ENCODE measurements at regions not wholly inside any gene's neighbourhood (a gene's known extent, or its start where the extent isn't known, plus 50 kb on each side); places are given as distances from the start of the nearest gene placed in this dataset.
A peak's percentile ranks its signal among the peaks of the same experiment; 100 is the strongest.

GRCh38 chr6:22899426-22899825 is 330.1 kb downstream of the HDGFL1 start:
- 56 to 94% (median 63%) methylated on average over 1 of the region's 1 CpG for WGBS, 5 donors
- H3K4me3 ChIP-seq, result no peak overlapping the region
- H3K27me3 ChIP-seq, result no peaks in the 10 kb centered on the region
- H3K9me3 ChIP-seq, result no peaks in the 10 kb centered on the region
- no peaks in the 10 kb centered on the region for H3K36me3 ChIP-seq
- H3K4me1 ChIP-seq, result no peaks in the 10 kb centered on the region
- DNase-seq, result no peak
- intact Hi-C loops (cut with DNase I; ENCODE audit: low total_unique reads), result no loop called here
- no peak overlapping the region for H3K27ac ChIP-seq
- TF ChIP-seq POLR2A (IDR thresholded peaks at IDR 0.05) (no peak), POLR2AphosphoS5 (IDR thresholded peaks at IDR 0.05) (no peak), EP300 (IDR thresholded peaks at IDR 0.05) (no peak)
- TF ChIP-seq, protein P1, sequence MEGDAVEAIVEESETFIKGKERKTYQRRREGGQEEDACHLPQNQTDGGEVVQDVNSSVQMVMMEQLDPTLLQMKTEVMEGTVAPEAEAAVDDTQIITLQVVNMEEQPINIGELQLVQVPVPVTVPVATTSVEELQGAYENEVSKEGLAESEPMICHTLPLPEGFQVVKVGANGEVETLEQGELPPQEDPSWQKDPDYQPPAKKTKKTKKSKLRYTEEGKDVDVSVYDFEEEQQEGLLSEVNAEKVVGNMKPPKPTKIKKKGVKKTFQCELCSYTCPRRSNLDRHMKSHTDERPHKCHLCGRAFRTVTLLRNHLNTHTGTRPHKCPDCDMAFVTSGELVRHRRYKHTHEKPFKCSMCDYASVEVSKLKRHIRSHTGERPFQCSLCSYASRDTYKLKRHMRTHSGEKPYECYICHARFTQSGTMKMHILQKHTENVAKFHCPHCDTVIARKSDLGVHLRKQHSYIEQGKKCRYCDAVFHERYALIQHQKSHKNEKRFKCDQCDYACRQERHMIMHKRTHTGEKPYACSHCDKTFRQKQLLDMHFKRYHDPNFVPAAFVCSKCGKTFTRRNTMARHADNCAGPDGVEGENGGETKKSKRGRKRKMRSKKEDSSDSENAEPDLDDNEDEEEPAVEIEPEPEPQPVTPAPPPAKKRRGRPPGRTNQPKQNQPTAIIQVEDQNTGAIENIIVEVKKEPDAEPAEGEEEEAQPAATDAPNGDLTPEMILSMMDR (IDR thresholded peaks at IDR 0.05), result no peak

DNA sequence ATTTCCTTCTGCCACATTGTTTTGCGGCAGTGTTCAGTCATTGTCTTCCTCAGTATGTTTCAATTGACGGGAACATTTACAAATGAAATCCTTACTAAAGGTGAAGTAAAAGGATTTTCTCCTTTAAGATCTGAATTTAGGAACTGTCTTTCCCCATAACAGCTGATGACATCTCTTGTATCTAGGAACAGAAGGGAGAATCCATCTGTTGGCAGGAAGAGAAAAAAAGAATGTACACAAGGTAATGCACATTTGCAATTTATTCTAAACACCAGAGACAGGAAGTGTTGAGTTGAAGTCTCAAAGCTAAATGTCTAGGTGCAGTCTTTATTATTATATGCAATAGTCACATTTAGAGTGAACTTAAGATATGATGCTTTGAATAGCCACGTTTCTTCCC is 334.5 kb downstream of the HDGFL1 start:
- no peaks in the 10 kb centered on the region for H3K9me3 ChIP-seq
- TF ChIP-seq, protein P1 (IDR thresholded peaks at IDR 0.05), result no peak
- TF ChIP-seq POLR2AphosphoS5 (IDR thresholded peaks at IDR 0.05) (no peak), POLR2A (IDR thresholded peaks at IDR 0.05) (no peak), EP300 (IDR thresholded peaks at IDR 0.05) (no peak)
- H3K27ac ChIP-seq, result no peak overlapping the region
- H3K36me3 ChIP-seq, result no peaks in the 10 kb centered on the region
- no peaks in the 10 kb centered on the region for H3K27me3 ChIP-seq
- no peak for DNase-seq
- 73 to 82% (median 78%) methylated on average over 3 of the region's 3 CpGs for WGBS, 5 donors
- H3K4me3 ChIP-seq, result no peak overlapping the region
- peaks cover 0 to 4% (median 0%) of the 10 kb centered on the region in 4 donors for H3K4me1 ChIP-seq
- intact Hi-C loops (cut with DNase I; ENCODE audit: low total_unique reads), result no loop called here

DNA sequence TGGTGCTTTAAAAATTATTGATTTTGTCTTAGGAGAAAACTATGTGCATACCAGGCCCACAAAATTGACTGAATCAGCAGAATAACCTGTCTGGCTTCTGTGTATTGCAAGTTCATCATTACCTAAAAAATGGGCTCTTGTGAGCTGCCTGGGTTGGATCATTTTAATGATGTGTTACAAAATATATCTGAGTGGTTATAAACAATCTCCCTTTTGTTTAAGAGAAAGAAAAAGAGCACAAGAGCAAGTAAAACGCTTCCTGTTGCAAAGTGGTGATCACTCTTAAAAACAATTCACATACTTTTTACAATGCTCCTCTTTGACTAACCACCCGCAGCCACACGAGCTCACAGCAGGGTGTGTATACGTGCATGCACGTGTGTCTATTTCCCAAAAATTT is 335.1 kb downstream of the HDGFL1 start:
- H3K4me3 ChIP-seq, result no peak overlapping the region
- no peaks in the 10 kb centered on the region for H3K9me3 ChIP-seq
- H3K27me3 ChIP-seq, result no peaks in the 10 kb centered on the region
- peaks cover 0 to 4% (median 0%) of the 10 kb centered on the region in 4 donors for H3K4me1 ChIP-seq
- intact Hi-C loops (cut with DNase I; ENCODE audit: low total_unique reads), result no loop called here
- no peaks in the 10 kb centered on the region for H3K36me3 ChIP-seq
- WGBS, 5 donors, result 61 to 81% (median 74%) methylated on average over 5 of the region's 5 CpGs
- no peak for TF ChIP-seq EP300 (IDR thresholded peaks at IDR 0.05)
- TF ChIP-seq POLR2A (IDR thresholded peaks at IDR 0.05), result no peak
- TF ChIP-seq, protein P1 (IDR thresholded peaks at IDR 0.05), result no peak
- no peak for DNase-seq
- no peak overlapping the region for H3K27ac ChIP-seq

DNA sequence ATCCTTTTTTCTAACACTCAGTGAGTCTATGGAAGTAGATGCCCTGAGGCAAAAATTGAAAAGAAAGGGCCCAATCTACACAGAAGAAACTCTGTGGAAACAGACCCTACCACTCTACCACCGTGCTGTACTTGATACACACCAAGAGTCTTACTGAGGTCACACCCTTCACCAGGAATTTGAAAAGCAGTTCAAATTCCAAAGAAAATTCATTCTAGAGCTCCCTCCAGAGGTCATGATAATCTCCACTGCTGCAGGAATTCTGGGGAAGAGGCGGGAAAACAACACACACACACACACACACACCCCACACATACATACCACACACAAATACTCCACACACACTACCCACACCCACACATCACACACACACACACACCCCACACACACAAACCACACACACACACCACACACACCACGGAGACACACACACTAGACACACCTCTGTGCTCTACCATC is 336.8 kb downstream of the HDGFL1 start:
- no peak overlapping the region for H3K4me3 ChIP-seq
- H3K9me3 ChIP-seq, result no peaks in the 10 kb centered on the region
- H3K36me3 ChIP-seq, result no peaks in the 10 kb centered on the region
- H3K27ac ChIP-seq, result no peak overlapping the region
- H3K4me1 ChIP-seq, result peaks cover 0 to 4% (median 0%) of the 10 kb centered on the region in 4 donors
- intact Hi-C loops (cut with DNase I; ENCODE audit: low total_unique reads), result no loop called here
- WGBS, 5 donors, result 41 to 56% (median 46%) methylated on average over 3 of the region's 3 CpGs
- peak in 1 of 2 donors; percentile 56 for DNase-seq
- no peaks in the 10 kb centered on the region for H3K27me3 ChIP-seq
- TF ChIP-seq, protein P1 (IDR thresholded peaks at IDR 0.05), result peak in 2 of 7 experiments; percentile 8 to 29
- TF ChIP-seq POLR2A (IDR thresholded peaks at IDR 0.05), result no peak

Measured in stomach (tissue), 8 donors.